ENCODE measurements at regions not wholly inside any gene's neighbourhood (a gene's known extent, or its start where the extent isn't known, plus 50 kb on each side); places are given as distances from the start of the nearest gene placed in this dataset.

DNA sequence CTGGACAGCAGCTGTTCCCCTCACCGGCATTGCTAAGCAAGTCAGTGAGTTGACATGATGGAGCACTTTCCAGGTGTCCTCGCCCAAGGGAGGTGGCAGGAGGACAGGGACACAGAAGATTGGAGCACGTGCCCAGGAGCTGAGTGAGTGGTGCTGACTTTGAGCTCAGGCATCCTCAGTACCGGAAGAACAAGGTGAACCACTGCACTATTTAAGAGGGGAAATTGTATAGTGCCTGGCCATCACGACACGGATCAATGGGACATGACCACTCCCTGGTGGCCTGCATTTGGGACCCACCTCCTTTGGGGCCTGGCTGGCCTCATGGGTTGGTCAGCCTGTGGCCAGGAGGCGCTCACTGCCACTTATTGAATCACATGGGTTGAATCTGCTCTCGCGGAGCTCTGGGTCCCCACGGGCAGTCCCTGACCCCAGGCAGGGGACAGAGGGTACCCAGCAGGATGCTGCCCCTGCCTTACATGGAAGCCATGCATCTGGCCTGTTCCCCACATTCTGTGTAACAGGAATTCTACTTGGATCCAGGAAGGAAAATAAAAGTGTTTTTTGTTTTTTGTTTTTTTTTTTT is 206.9 kb upstream of the ZNF536 start:
- TF ChIP-seq, protein P1, sequence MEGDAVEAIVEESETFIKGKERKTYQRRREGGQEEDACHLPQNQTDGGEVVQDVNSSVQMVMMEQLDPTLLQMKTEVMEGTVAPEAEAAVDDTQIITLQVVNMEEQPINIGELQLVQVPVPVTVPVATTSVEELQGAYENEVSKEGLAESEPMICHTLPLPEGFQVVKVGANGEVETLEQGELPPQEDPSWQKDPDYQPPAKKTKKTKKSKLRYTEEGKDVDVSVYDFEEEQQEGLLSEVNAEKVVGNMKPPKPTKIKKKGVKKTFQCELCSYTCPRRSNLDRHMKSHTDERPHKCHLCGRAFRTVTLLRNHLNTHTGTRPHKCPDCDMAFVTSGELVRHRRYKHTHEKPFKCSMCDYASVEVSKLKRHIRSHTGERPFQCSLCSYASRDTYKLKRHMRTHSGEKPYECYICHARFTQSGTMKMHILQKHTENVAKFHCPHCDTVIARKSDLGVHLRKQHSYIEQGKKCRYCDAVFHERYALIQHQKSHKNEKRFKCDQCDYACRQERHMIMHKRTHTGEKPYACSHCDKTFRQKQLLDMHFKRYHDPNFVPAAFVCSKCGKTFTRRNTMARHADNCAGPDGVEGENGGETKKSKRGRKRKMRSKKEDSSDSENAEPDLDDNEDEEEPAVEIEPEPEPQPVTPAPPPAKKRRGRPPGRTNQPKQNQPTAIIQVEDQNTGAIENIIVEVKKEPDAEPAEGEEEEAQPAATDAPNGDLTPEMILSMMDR (IDR thresholded peaks at IDR 0.05): no peak
- TF ChIP-seq POLR2AphosphoS5 (IDR thresholded peaks at IDR 0.05): no peak

Measured in gastroesophageal sphincter (tissue), 3 donors.